ENCODE measurements at regions not wholly inside any gene's neighbourhood (a gene's known extent, or its start where the extent isn't known, plus 50 kb on each side); places are given as distances from the start of the nearest gene placed in this dataset.
"Not testable (repeated sequence)": the region's sequence is repeated elsewhere in the genome, so short reads cannot be mapped to it uniquely, and the experiment has no call there.

GRCh38 chr21:9837946-9838737 is 683.2 kb upstream of the TPTE start:
- no peak for FAIRE-seq

- FAIRE-seq: no peak
These were observed 682.4 kb upstream of the TPTE start for GRCh38 chr21:9838738-9839642.

GRCh38 chr21:9844106-9844505 is 677.3 kb upstream of the TPTE start:
- FAIRE-seq: not testable (repeated sequence)

- FAIRE-seq: not testable (repeated sequence)
These were observed 673.9 kb upstream of the TPTE start for GRCh38 chr21:9847511-9847910.

- FAIRE-seq: not testable (repeated sequence)
These were observed 670.2 kb upstream of the TPTE start for GRCh38 chr21:9851166-9851565.

- not testable (repeated sequence) for FAIRE-seq
These were observed 669.7 kb upstream of the TPTE start for GRCh38 chr21:9851695-9852094.

- not testable (repeated sequence) for FAIRE-seq
These were observed 663.8 kb upstream of the TPTE start for GRCh38 chr21:9857563-9857962.

GRCh38 chr21:9859865-9860264 is 661.5 kb upstream of the TPTE start:
- FAIRE-seq: not testable (repeated sequence)

GRCh38 chr21:9862456-9862855 is 658.9 kb upstream of the TPTE start:
- FAIRE-seq: not testable (repeated sequence)

- FAIRE-seq: not testable (repeated sequence)
These were observed 653.6 kb upstream of the TPTE start for GRCh38 chr21:9867815-9868214.

- FAIRE-seq: not testable (repeated sequence)
These were observed 648.3 kb upstream of the TPTE start for GRCh38 chr21:9873096-9873495.

GRCh38 chr21:9874136-9874535 is 647.2 kb upstream of the TPTE start:
- FAIRE-seq: not testable (repeated sequence)

GRCh38 chr21:9881430-9881829 is 640.0 kb upstream of the TPTE start:
- FAIRE-seq: not testable (repeated sequence)

GRCh38 chr21:9883047-9883446 is 638.3 kb upstream of the TPTE start:
- FAIRE-seq: not testable (repeated sequence)

GRCh38 chr21:9883571-9884282 is 637.7 kb upstream of the TPTE start:
- FAIRE-seq: not testable (repeated sequence)

- not testable (repeated sequence) for FAIRE-seq
These were observed 632.9 kb upstream of the TPTE start for GRCh38 chr21:9888500-9888899.

- FAIRE-seq: not testable (repeated sequence)
These were observed 617.8 kb upstream of the TPTE start for GRCh38 chr21:9903579-9903978.

GRCh38 chr21:9914135-9914534 is 607.2 kb upstream of the TPTE start:
- FAIRE-seq: not testable (repeated sequence)

GRCh38 chr21:9919446-9919845 is 601.9 kb upstream of the TPTE start:
- FAIRE-seq: not testable (repeated sequence)

GRCh38 chr21:9943639-9944038 is 577.7 kb upstream of the TPTE start:
- FAIRE-seq: not testable (repeated sequence)

GRCh38 chr21:9946057-9946456 is 575.3 kb upstream of the TPTE start:
- FAIRE-seq: not testable (repeated sequence)

- FAIRE-seq: not testable (repeated sequence)
These were observed 571.7 kb upstream of the TPTE start for GRCh38 chr21:9949510-9950289.

Measured in colon (tissue), 2 donors.